ENCODE measurements at regions not wholly inside any gene's neighbourhood (a gene's known extent, or its start where the extent isn't known, plus 50 kb on each side); places are given as distances from the start of the nearest gene placed in this dataset.
A peak's percentile ranks its signal among the peaks of the same experiment; 100 is the strongest.

GRCh38 chr2:120464448-120464931 is 118.6 kb downstream of the INHBB start (continued):
- TF ChIP-seq, protein P1, sequence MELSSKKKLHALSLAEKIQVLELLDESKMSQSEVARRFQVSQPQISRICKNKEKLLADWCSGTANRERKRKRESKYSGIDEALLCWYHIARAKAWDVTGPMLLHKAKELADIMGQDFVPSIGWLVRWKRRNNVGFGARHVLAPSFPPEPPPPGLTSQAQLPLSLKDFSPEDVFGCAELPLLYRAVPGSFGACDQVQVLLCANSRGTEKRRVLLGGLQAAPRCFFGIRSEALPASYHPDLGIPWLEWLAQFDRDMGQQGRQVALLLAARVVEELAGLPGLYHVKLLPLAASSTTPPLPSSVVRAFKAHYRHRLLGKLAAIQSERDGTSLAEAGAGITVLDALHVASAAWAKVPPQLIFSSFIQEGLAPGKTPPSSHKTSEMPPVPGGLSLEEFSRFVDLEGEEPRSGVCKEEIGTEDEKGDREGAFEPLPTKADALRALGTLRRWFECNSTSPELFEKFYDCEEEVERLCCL (CRISPR knock-in tag; IDR thresholded peaks at IDR 0.05; ENCODE audit: borderline replicate concordance): no peak
- TF ChIP-seq DZIP1 (CRISPR knock-in tag; IDR thresholded peaks at IDR 0.05) (no peak), ZNF136 (CRISPR knock-in tag; IDR thresholded peaks at IDR 0.05; ENCODE audit: low read depth) (0 out of 2 replicates have a peak, but pooled peaks have one; percentile 45), DPF2 (CRISPR knock-in tag; IDR thresholded peaks at IDR 0.05; ENCODE audit: borderline replicate concordance, low read depth) (no peak), ZXDC (CRISPR knock-in tag; IDR thresholded peaks at IDR 0.05) (no peak), ZNF709 (CRISPR knock-in tag; IDR thresholded peaks at IDR 0.05) (no peak), IKZF1 (IDR thresholded peaks at IDR 0.05) (no peak), LBX2 (CRISPR knock-in tag; IDR thresholded peaks at IDR 0.05; ENCODE audit: borderline replicate concordance) (no peak), MXD1 (CRISPR knock-in tag; IDR thresholded peaks at IDR 0.05) (no peak), ZNF326 (CRISPR knock-in tag; IDR thresholded peaks at IDR 0.05; ENCODE audit: borderline replicate concordance) (no peak), JUN (CRISPR knock-in tag; IDR thresholded peaks at IDR 0.05) (no peak), ZNF879 (CRISPR knock-in tag; IDR thresholded peaks at IDR 0.05) (no peak), REL (CRISPR knock-in tag; conservative IDR thresholded peaks at IDR 0.05) (no peak), TBX2 (CRISPR knock-in tag; IDR thresholded peaks at IDR 0.05; ENCODE audit: borderline replicate concordance) (no peak), PAWR (CRISPR knock-in tag; IDR thresholded peaks at IDR 0.05; ENCODE audit: borderline replicate concordance) (no peak)
- TF ChIP-seq, protein P2, sequence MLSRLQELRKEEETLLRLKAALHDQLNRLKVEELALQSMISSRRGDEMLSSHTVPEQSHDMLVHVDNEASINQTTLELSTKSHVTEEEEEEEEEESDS (CRISPR knock-in tag; IDR thresholded peaks at IDR 0.05; ENCODE audit: borderline replicate concordance): no peak
- TF ChIP-seq, protein P3, sequence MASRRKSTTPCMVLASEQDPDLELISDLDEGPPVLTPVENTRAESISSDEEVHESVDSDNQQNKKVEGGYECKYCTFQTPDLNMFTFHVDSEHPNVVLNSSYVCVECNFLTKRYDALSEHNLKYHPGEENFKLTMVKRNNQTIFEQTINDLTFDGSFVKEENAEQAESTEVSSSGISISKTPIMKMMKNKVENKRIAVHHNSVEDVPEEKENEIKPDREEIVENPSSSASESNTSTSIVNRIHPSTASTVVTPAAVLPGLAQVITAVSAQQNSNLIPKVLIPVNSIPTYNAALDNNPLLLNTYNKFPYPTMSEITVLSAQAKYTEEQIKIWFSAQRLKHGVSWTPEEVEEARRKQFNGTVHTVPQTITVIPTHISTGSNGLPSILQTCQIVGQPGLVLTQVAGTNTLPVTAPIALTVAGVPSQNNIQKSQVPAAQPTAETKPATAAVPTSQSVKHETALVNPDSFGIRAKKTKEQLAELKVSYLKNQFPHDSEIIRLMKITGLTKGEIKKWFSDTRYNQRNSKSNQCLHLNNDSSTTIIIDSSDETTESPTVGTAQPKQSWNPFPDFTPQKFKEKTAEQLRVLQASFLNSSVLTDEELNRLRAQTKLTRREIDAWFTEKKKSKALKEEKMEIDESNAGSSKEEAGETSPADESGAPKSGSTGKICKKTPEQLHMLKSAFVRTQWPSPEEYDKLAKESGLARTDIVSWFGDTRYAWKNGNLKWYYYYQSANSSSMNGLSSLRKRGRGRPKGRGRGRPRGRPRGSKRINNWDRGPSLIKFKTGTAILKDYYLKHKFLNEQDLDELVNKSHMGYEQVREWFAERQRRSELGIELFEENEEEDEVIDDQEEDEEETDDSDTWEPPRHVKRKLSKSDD (CRISPR knock-in tag; IDR thresholded peaks at IDR 0.05; ENCODE audit: low read depth): no peak
- TF ChIP-seq, protein P4, sequence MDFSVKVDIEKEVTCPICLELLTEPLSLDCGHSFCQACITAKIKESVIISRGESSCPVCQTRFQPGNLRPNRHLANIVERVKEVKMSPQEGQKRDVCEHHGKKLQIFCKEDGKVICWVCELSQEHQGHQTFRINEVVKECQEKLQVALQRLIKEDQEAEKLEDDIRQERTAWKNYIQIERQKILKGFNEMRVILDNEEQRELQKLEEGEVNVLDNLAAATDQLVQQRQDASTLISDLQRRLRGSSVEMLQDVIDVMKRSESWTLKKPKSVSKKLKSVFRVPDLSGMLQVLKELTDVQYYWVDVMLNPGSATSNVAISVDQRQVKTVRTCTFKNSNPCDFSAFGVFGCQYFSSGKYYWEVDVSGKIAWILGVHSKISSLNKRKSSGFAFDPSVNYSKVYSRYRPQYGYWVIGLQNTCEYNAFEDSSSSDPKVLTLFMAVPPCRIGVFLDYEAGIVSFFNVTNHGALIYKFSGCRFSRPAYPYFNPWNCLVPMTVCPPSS (IDR thresholded peaks at IDR 0.05): no peak
